Kidney (tissue), 13 donors: ENCODE measurements at regions not wholly inside any gene's neighbourhood (a gene's known extent, or its start where the extent isn't known, plus 50 kb on each side); places are given as distances from the start of the nearest gene placed in this dataset.

Source experiments
- DNase-seq, 5 donors: peaks; one replicate each; pipeline ENCODE4 v3.0.0-alpha.2; 2013 to 2020
- FAIRE-seq: peaks from 2 replicates; lab custom pipeline; 2012; peaks lifted over from hg19 to GRCh38; lab: Jason Lieb, UNC
- H3K27ac ChIP-seq, 2 donors: one replicate each; pipeline ENCODE4 v1.7.0; 2013; ENCODE audit warnings: low read depth in 2 of 2, low read length in 2 of 2, inconsistent platforms in 1 of 2
- H3K27me3 ChIP-seq: one replicate; pipeline ENCODE4 v1.7.1; 2013; ENCODE audit warnings: low read length, inconsistent platforms; ENCODE audit not compliant: control insufficient read depth, insufficient read depth
- H3K36me3 ChIP-seq, 3 donors: one replicate each; pipeline versions ENCODE4 v1.7.0 to v1.7.1; 2013; ENCODE audit warnings: low read length in 3 of 3, control low read depth in 1 of 3, inconsistent platforms in 1 of 3; ENCODE audit not compliant: insufficient read depth in 3 of 3, control insufficient read depth in 2 of 3
- H3K4me1 ChIP-seq, 3 donors: one replicate each; pipeline versions ENCODE4 v1.7.0 to v1.7.1; 2013; ENCODE audit warnings: low read length in 3 of 3, inconsistent platforms in 1 of 3, low read depth in 1 of 3; ENCODE audit not compliant: control insufficient read depth in 2 of 3, insufficient read depth in 2 of 3
- H3K4me3 ChIP-seq, 3 donors: one replicate each; pipeline versions ENCODE4 v1.7.0 to v1.8.1; 2013; ENCODE audit warnings: low read length in 3 of 3, control low read depth in 1 of 3, inconsistent platforms in 1 of 3
- H3K9ac ChIP-seq, 3 donors: one replicate each; pipeline versions ENCODE4 v1.7.0 to v1.7.1; 2013; ENCODE audit warnings: low read length in 3 of 3, control low read depth in 1 of 3, inconsistent platforms in 1 of 3
- H3K9me3 ChIP-seq, 3 donors: one replicate each; pipeline versions ENCODE4 v1.7.0 to v1.7.1; 2013; ENCODE audit warnings: low read length in 3 of 3, control low read depth in 1 of 3, inconsistent platforms in 1 of 3; ENCODE audit not compliant: control insufficient read depth in 2 of 3, insufficient read depth in 1 of 3
- intact Hi-C: fragments of 100-400 bp; cut with DNase I; formaldehyde crosslinking; loops from one replicate; pipeline ENCODE4 v1.11.1; 2022
- TF ChIP-seq, protein P1 (sequence below): IDR thresholded peaks from 3 replicates; pipeline ENCODE4 v1.5.1; 2012; ENCODE audit warnings: mild to moderate bottlenecking, moderate library complexity, borderline replicate concordance; ENCODE audit not compliant: insufficient read depth; ENCODE audit errors: extremely low read depth
- donor health status: control.
- donor health status: control.
- donor health status: control.
- donor health status: control.
- donor health status: control.
- donor health status: DM: yes; HTN: yes; CAD: no.
- donor health status: Normal renal cell carcinoma (clear cell type).

DNA sequence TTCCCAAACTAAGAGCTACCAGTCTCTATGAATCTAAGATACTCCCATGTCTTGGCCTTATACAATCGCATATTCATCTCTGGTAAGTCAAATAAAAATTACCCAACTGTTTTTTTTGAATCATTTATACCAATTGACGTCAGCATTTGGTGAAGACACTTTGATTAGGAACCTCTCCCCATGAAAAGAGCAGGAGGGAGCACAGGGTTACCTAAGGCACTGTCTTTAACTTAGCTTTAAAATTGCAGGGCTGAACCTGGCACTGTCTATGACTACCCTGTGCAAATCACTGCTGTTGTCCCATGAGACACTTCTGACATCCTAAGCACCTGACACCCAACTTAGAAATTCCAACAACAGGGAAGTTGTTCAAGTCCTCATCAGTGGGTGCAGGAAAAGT, 586.4 kb downstream of the MAT2B start:
- H3K9me3 ChIP-seq: no peaks in the 10 kb centered on the region
- no peaks in the 10 kb centered on the region for H3K4me1 ChIP-seq
- TF ChIP-seq, protein P1, sequence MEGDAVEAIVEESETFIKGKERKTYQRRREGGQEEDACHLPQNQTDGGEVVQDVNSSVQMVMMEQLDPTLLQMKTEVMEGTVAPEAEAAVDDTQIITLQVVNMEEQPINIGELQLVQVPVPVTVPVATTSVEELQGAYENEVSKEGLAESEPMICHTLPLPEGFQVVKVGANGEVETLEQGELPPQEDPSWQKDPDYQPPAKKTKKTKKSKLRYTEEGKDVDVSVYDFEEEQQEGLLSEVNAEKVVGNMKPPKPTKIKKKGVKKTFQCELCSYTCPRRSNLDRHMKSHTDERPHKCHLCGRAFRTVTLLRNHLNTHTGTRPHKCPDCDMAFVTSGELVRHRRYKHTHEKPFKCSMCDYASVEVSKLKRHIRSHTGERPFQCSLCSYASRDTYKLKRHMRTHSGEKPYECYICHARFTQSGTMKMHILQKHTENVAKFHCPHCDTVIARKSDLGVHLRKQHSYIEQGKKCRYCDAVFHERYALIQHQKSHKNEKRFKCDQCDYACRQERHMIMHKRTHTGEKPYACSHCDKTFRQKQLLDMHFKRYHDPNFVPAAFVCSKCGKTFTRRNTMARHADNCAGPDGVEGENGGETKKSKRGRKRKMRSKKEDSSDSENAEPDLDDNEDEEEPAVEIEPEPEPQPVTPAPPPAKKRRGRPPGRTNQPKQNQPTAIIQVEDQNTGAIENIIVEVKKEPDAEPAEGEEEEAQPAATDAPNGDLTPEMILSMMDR: no peak
- H3K4me3 ChIP-seq: no peak overlapping the region
- no peaks in the 10 kb centered on the region for H3K36me3 ChIP-seq
- H3K9ac ChIP-seq: no peak overlapping the region
- FAIRE-seq (no peak), DNase-seq (no peak)
- no peak overlapping the region for H3K27ac ChIP-seq
- intact Hi-C loops: no loop called here
- H3K27me3 ChIP-seq: no peaks in the 10 kb centered on the region

DNA sequence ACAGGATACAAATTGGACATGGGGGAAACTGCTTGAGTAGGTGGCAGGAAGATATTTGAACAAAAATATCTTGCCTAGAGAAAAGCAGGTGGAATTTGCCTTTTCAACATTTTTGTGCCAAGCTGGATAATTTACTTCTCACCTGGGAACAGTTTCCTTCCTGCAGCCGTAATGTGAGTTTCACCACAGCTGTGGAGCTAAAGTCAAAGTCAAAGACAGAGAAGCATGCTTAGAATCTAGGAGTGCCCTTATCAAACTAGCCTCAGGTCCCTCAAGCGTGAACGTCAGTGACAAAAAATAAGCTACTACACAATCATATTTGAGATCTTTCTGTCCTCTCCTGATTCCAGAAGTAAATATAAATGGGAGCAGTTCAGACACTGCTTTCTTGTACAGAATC, 588.9 kb downstream of the MAT2B start:
- no peak for FAIRE-seq
- intact Hi-C loops: no loop called here

DNA sequence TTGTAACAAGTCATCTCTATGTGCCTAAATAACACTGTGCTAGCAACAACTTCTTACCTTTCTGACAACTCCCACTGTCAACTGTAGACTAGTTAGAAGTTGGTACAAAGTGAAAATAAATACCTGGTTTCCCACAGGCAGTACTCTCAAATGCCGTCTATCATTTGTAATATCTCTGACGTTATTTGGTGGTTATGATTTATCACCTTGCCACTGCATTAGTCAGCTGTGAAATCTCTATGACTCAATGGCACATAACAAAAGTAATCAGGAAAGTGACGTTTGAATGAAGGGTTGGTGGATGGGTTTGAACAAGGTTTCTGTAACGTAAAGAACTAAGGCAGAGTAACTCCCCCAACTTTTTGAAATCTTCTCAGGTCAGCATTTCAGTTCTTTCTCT, 592.3 kb downstream of the MAT2B start:
- TF ChIP-seq, protein P1: no peak
- Histone ChIP-seq H3K9me3 (no peaks in the 10 kb centered on the region), H3K27ac (no peak overlapping the region), H3K27me3 (no peaks in the 10 kb centered on the region), H3K9ac (no peak overlapping the region), H3K4me1 (no peaks in the 10 kb centered on the region), H3K36me3 (no peaks in the 10 kb centered on the region), H3K4me3 (no peak overlapping the region)
- DNase-seq (no peak), FAIRE-seq (no peak)
- intact Hi-C loops: no loop called here

More for the DNA sequence above, 588.9 kb downstream of the MAT2B start:
- H3K9ac ChIP-seq: no peak overlapping the region
- no peak for DNase-seq
- no peak overlapping the region for H3K27ac ChIP-seq
- H3K27me3 ChIP-seq: no peaks in the 10 kb centered on the region
- no peaks in the 10 kb centered on the region for H3K36me3 ChIP-seq
- no peak overlapping the region for H3K4me3 ChIP-seq
- H3K9me3 ChIP-seq: no peaks in the 10 kb centered on the region
- TF ChIP-seq, protein P1: no peak
- no peaks in the 10 kb centered on the region for H3K4me1 ChIP-seq

DNA sequence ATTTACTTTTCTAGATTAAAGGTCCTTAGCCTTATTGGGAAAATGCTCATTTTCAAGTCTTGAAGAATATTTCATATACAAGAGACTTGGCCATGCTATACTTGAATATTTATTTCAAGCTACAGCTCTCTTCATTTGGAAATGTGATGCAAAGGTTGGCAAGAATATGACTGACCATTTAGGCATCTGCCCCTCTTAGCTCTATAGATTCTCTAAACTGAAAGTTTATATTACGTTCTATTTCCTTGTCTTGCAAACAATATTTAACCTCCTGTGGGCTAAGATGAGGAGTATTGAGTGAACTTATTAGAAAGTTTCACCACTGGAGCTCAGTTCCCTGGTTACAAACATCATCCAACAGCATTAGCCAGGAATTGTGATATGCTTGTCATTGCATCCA, 593.1 kb downstream of the MAT2B start:
- Histone ChIP-seq H3K27ac (no peak overlapping the region), H3K4me1 (no peaks in the 10 kb centered on the region), H3K9me3 (no peaks in the 10 kb centered on the region), H3K36me3 (no peaks in the 10 kb centered on the region), H3K9ac (no peak overlapping the region), H3K4me3 (no peak overlapping the region), H3K27me3 (no peaks in the 10 kb centered on the region)
- TF ChIP-seq, protein P1: no peak
- no peak for FAIRE-seq
- intact Hi-C loops: no loop called here
- DNase-seq: no peak
